GM19467 (cell line): ENCODE measurements at regions not wholly inside any gene's neighbourhood (a gene's known extent, or its start where the extent isn't known, plus 50 kb on each side); places are given as distances from the start of the nearest gene placed in this dataset.
"Not testable (repeated sequence)": the region's sequence is repeated elsewhere in the genome, so short reads cannot be mapped to it uniquely, and the experiment has no call there.

Experiments used
- ATAC-seq: cut with Tn5 transposase; IDR thresholded peaks from one replicate; pipeline ENCODE4 v1.9.1; 2021; ENCODE audit warnings: mild to moderate bottlenecking, moderate library complexity; ENCODE audit not compliant: unreplicated experiment

GRCh38 chr7:10401793-10402192 is 571.9 kb upstream of the PHF14 start:
- no peak for ATAC-seq

- ATAC-seq: peak; percentile 81
Observed at GRCh38 chr7:10412422-10413019, 561.2 kb upstream of the PHF14 start.

- ATAC-seq: no peak
Observed at GRCh38 chr7:10418985-10419384, 554.7 kb upstream of the PHF14 start.

- ATAC-seq: no peak
Observed at GRCh38 chr7:10429031-10429430, 544.6 kb upstream of the PHF14 start.

GRCh38 chr7:10429511-10429910 is 544.2 kb upstream of the PHF14 start:
- no peak for ATAC-seq

GRCh38 chr7:10436302-10436701 is 537.4 kb upstream of the PHF14 start:
- no peak for ATAC-seq

- ATAC-seq: no peak
Observed at GRCh38 chr7:10439027-10439426, 534.6 kb upstream of the PHF14 start.

- ATAC-seq: no peak
Observed at GRCh38 chr7:10455936-10456335, 517.7 kb upstream of the PHF14 start.

GRCh38 chr7:10460474-10460873 is 513.2 kb upstream of the PHF14 start:
- ATAC-seq: no peak

- ATAC-seq: no peak
Observed at GRCh38 chr7:10463701-10464100, 510.0 kb upstream of the PHF14 start.

GRCh38 chr7:10465536-10465935 is 508.1 kb upstream of the PHF14 start:
- ATAC-seq: not testable (repeated sequence)

GRCh38 chr7:10468908-10469307 is 504.8 kb upstream of the PHF14 start:
- no peak for ATAC-seq

GRCh38 chr7:10469476-10469875 is 504.2 kb upstream of the PHF14 start:
- no peak for ATAC-seq

GRCh38 chr7:10471280-10472058 is 502.2 kb upstream of the PHF14 start:
- no peak for ATAC-seq

- no peak for ATAC-seq
Observed at GRCh38 chr7:10472115-10472514, 501.6 kb upstream of the PHF14 start.

GRCh38 chr7:10473569-10473968 is 500.1 kb upstream of the PHF14 start:
- ATAC-seq: no peak

- ATAC-seq: no peak
Observed at GRCh38 chr7:10474048-10474447, 499.6 kb upstream of the PHF14 start.

- no peak for ATAC-seq
Observed at GRCh38 chr7:10475940-10476641, 497.6 kb upstream of the PHF14 start.

- no peak for ATAC-seq
Observed at GRCh38 chr7:10476642-10477041, 497.0 kb upstream of the PHF14 start.

GRCh38 chr7:10483671-10484070 is 490.0 kb upstream of the PHF14 start:
- ATAC-seq: no peak

GRCh38 chr7:10484767-10485166 is 488.9 kb upstream of the PHF14 start:
- ATAC-seq: no peak
